Transverse colon (tissue), 4 donors: ENCODE measurements at regions not wholly inside any gene's neighbourhood (a gene's known extent, or its start where the extent isn't known, plus 50 kb on each side); places are given as distances from the start of the nearest gene placed in this dataset.

Experiments used
- DNase-seq: peaks from one replicate; pipeline ENCODE4 v3.0.0-alpha.2; 2019
- H3K27ac ChIP-seq, 4 donors: fragments of 200-600 bp; sonication (generic); 2 replicates each; pipeline ENCODE4 v1.5.1; 2016 to 2018; ENCODE audit warnings: inconsistent platforms in 4 of 4
- H3K27me3 ChIP-seq: fragments of 200-600 bp; sonication (generic); 2 replicates; pipeline ENCODE4 v1.5.1; 2017; ENCODE audit warnings: inconsistent platforms
- H3K36me3 ChIP-seq, 4 donors: fragments of 200-600 bp; sonication (generic); 2 replicates each; pipeline ENCODE4 v1.5.1; 2017 to 2019; ENCODE audit warnings: inconsistent platforms in 4 of 4
- H3K4me1 ChIP-seq, 4 donors: fragments of 200-600 bp; sonication (generic); 2 replicates each; pipeline ENCODE4 v1.5.1; 2017 to 2020; ENCODE audit warnings: inconsistent platforms in 4 of 4
- H3K4me3 ChIP-seq, 4 donors: fragments of 200-600 bp; sonication (generic); 1 replicate in 1 of 4; 2 replicates in 3 of 4; pipeline versions ENCODE4 v1.5.1 to v1.6.1; 2017 to 2019; ENCODE audit warnings: inconsistent platforms in 4 of 4
- H3K9me3 ChIP-seq, 2 donors: fragments of 200-600 bp; sonication (generic); 2 replicates each; pipeline ENCODE4 v1.5.1; 2017 to 2019; ENCODE audit warnings: inconsistent platforms in 2 of 2
- CTCF ChIP-seq, 5 experiments: fragments of 200-600 bp in 3 of 5; fragments of 450-650 bp in 2 of 5; sonication (generic) in 3 of 5; IDR thresholded peaks; 1 replicate in 2 of 5; 2 replicates in 3 of 5; pipeline ENCODE4 v1.5.1; 2016 to 2017; ENCODE audit warnings: antibody characterized with exemption in 5 of 5, inconsistent platforms in 3 of 5, mild to moderate bottlenecking in 2 of 5, moderate library complexity in 1 of 5
- EP300 ChIP-seq: sonication (generic); formaldehyde crosslinking; IDR thresholded peaks from one replicate; pipeline ENCODE4 v1.6.1; 2017; ENCODE audit warnings: antibody characterized with exemption, low read depth
- POLR2A ChIP-seq: fragments of 450-650 bp; IDR thresholded peaks from one replicate; pipeline ENCODE4 v1.6.1; 2016; ENCODE audit warnings: antibody characterized with exemption, mild to moderate bottlenecking, moderate library complexity
- POLR2AphosphoS5 ChIP-seq, 3 donors: sonication (generic); formaldehyde crosslinking; IDR thresholded peaks; one replicate each; pipeline ENCODE4 v1.6.1; 2016; ENCODE audit warnings: antibody characterized with exemption in 3 of 3
- WGBS, 2 donors: methylation state at CpG; one replicate each; pipeline ENCODE4 v1.1.5; 2018; ENCODE audit warnings: low coverage in 1 of 2; 5-methylcytosine and 5-hydroxymethylcytosine counted together
- in situ Hi-C, 4 donors: fragments of 200-750 bp; cut with MboI; loops; one replicate each; pipeline versions ENCODE4 v1.15.0 to v1.15.1; 2017; ENCODE audit warnings: low sequenced_read_pairs in 3 of 4, low pct_ligation_motif_present in 1 of 4, low pct_unique_long_range_greater_than_20kb in 1 of 4
- intact Hi-C: fragments of 100-400 bp; cut with DNase I; formaldehyde crosslinking; loops from one replicate; pipeline ENCODE4 v1.15.1; 2023; ENCODE audit warnings: low total_unique reads

GRCh38 chr17:15029469-15029868 lies 235.7 kb downstream of the PMP22 start:
- 33 to 54% methylated on average over 1 of the region's 1 CpG for WGBS, 2 donors
- intact Hi-C loops: no loop called here

GRCh38 chr17:15027853-15028252 lies 237.3 kb downstream of the PMP22 start:
- H3K4me1 ChIP-seq: no peaks in the 10 kb centered on the region
- TF ChIP-seq CTCF (IDR thresholded peaks at IDR 0.05): no peak
- no peak for TF ChIP-seq POLR2A
- intact Hi-C loops (no loop called here), in situ Hi-C loops (no loop called here)
- no peak overlapping the region for H3K4me3 ChIP-seq
- H3K27ac ChIP-seq: no peak overlapping the region
- 94 to 100% methylated on average over 1 of the region's 1 CpG for WGBS, 2 donors
- H3K27me3 ChIP-seq: no peaks in the 10 kb centered on the region
- H3K9me3 ChIP-seq: no peaks in the 10 kb centered on the region
- no peak for DNase-seq
- no peaks in the 10 kb centered on the region for H3K36me3 ChIP-seq

More at GRCh38 chr17:15029469-15029868, 235.7 kb downstream of the PMP22 start:
- no peak for DNase-seq
- H3K9me3 ChIP-seq: no peaks in the 10 kb centered on the region
- H3K36me3 ChIP-seq: no peaks in the 10 kb centered on the region
- no peaks in the 10 kb centered on the region for H3K4me1 ChIP-seq
- H3K27ac ChIP-seq: no peak overlapping the region
- in situ Hi-C loops: no loop called here
- TF ChIP-seq POLR2AphosphoS5 (IDR thresholded peaks at IDR 0.05) (no peak), CTCF (IDR thresholded peaks at IDR 0.05) (no peak), POLR2A (no peak), EP300 (no peak)
- H3K4me3 ChIP-seq: no peak overlapping the region
- H3K27me3 ChIP-seq: no peaks in the 10 kb centered on the region

- Histone ChIP-seq H3K27ac (no peak overlapping the region), H3K36me3 (no peaks in the 10 kb centered on the region), H3K9me3 (no peaks in the 10 kb centered on the region), H3K4me3 (no peak overlapping the region), H3K27me3 (no peaks in the 10 kb centered on the region), H3K4me1 (no peaks in the 10 kb centered on the region)
- WGBS, 2 donors: 74 to 80% methylated on average over 2 of the region's 2 CpGs
- TF ChIP-seq CTCF (IDR thresholded peaks at IDR 0.05) (no peak), POLR2AphosphoS5 (IDR thresholded peaks at IDR 0.05) (no peak), POLR2A (no peak), EP300 (no peak)
- in situ Hi-C loops: no loop called here
- intact Hi-C loops: no loop called here
- no peak for DNase-seq
Measured at GRCh38 chr17:15026088-15026487, 239.0 kb downstream of the PMP22 start.

- TF ChIP-seq CTCF (IDR thresholded peaks at IDR 0.05): no peak
- TF ChIP-seq POLR2AphosphoS5 (IDR thresholded peaks at IDR 0.05): no peak
- no peak for TF ChIP-seq POLR2A
- TF ChIP-seq EP300: no peak
- in situ Hi-C loops: no loop called here
- 88% methylated on average over 7 to 10 of the region's 10 CpGs for WGBS, 2 donors
Measured at GRCh38 chr17:15023589-15024336, 241.4 kb downstream of the PMP22 start.

More at GRCh38 chr17:15023589-15024336, 241.4 kb downstream of the PMP22 start:
- Histone ChIP-seq H3K4me1 (no peaks in the 10 kb centered on the region), H3K27me3 (no peaks in the 10 kb centered on the region), H3K36me3 (no peaks in the 10 kb centered on the region), H3K9me3 (no peaks in the 10 kb centered on the region), H3K4me3 (no peak overlapping the region), H3K27ac (no peak overlapping the region)
- intact Hi-C loops: no loop called here
- no peak for DNase-seq
